Fibroblast of upper back skin (primary cell): ENCODE measurements at regions not wholly inside any gene's neighbourhood (a gene's known extent, or its start where the extent isn't known, plus 50 kb on each side); places are given as distances from the start of the nearest gene placed in this dataset.
A peak's percentile ranks its signal among the peaks of the same experiment; 100 is the strongest.

ENCODE experiments used
- DNase-seq: peaks from one replicate; pipeline ENCODE4 v3.0.0-alpha.2; 2013

- no peak for DNase-seq
These were observed 586.3 kb upstream of the LMCD1 start for GRCh38 chr3:7915356-7915755.

- no peak for DNase-seq
These were observed 584.0 kb upstream of the LMCD1 start for GRCh38 chr3:7917443-7918151.

- no peak for DNase-seq
These were observed 581.4 kb upstream of the LMCD1 start for GRCh38 chr3:7920211-7920610.

GRCh38 chr3:7924228-7924627 lies 577.4 kb upstream of the LMCD1 start:
- no peak for DNase-seq

- no peak for DNase-seq
These were observed 574.6 kb upstream of the LMCD1 start for GRCh38 chr3:7927015-7927414.

- no peak for DNase-seq
These were observed 573.8 kb upstream of the LMCD1 start for GRCh38 chr3:7927864-7928263.

- no peak for DNase-seq
These were observed 572.2 kb upstream of the LMCD1 start for GRCh38 chr3:7929319-7929889.

- no peak for DNase-seq
These were observed 567.3 kb upstream of the LMCD1 start for GRCh38 chr3:7934362-7934761.

GRCh38 chr3:7947930-7948329 lies 553.7 kb upstream of the LMCD1 start:
- no peak for DNase-seq

- DNase-seq, result no peak
These were observed 550.7 kb upstream of the LMCD1 start for GRCh38 chr3:7950890-7951289.

- no peak for DNase-seq
These were observed 548.1 kb upstream of the LMCD1 start for GRCh38 chr3:7953449-7954014.

GRCh38 chr3:7957024-7957423 lies 544.6 kb upstream of the LMCD1 start:
- DNase-seq, result no peak

GRCh38 chr3:7959094-7959493 lies 542.5 kb upstream of the LMCD1 start:
- DNase-seq, result no peak

- no peak for DNase-seq
These were observed 541.0 kb upstream of the LMCD1 start for GRCh38 chr3:7960601-7961000.

- no peak for DNase-seq
These were observed 539.3 kb upstream of the LMCD1 start for GRCh38 chr3:7962301-7962700.

- no peak for DNase-seq
These were observed 536.7 kb upstream of the LMCD1 start for GRCh38 chr3:7964899-7965298.

- DNase-seq, result no peak
These were observed 528.6 kb upstream of the LMCD1 start for GRCh38 chr3:7973006-7973405.

- peak; percentile 36 for DNase-seq
These were observed 524.2 kb upstream of the LMCD1 start for GRCh38 chr3:7977245-7978086.

- peak; percentile 1 for DNase-seq
These were observed 523.6 kb upstream of the LMCD1 start for GRCh38 chr3:7978087-7978422.

GRCh38 chr3:7982126-7982525 lies 519.5 kb upstream of the LMCD1 start:
- no peak for DNase-seq

GRCh38 chr3:7999384-7999783 lies 502.2 kb upstream of the LMCD1 start:
- DNase-seq, result no peak

- DNase-seq, result no peak
These were observed 500.3 kb upstream of the LMCD1 start for GRCh38 chr3:8001307-8001706.

- no peak for DNase-seq
These were observed 499.9 kb upstream of the LMCD1 start for GRCh38 chr3:8001712-8002111.

GRCh38 chr3:8011902-8012301 lies 489.7 kb upstream of the LMCD1 start:
- no peak for DNase-seq
